ENCODE measurements at regions not wholly inside any gene's neighbourhood (a gene's known extent, or its start where the extent isn't known, plus 50 kb on each side); places are given as distances from the start of the nearest gene placed in this dataset.

- Histone ChIP-seq H2AFZ (ENCODE audit: low read length) (no peak overlapping the region), H3K9me2 (replicated peaks; ENCODE audit: insufficient read depth, low read length) (no peaks in the 10 kb centered on the region), H3K27ac (ENCODE audit: low read length) (no peak overlapping the region), H3K9me3 (ENCODE audit: low read length) (peaks cover 33% of the 10 kb centered on the region), H3K4me2 (ENCODE audit: low read depth, low read length, poor library complexity, severe bottlenecking) (no peak overlapping the region), H3K79me2 (ENCODE audit: low read length) (no peaks in the 10 kb centered on the region), H3K4me1 (ENCODE audit: low read length) (peaks cover 15% of the 10 kb centered on the region), H3K9ac (ENCODE audit: low read length) (no peak overlapping the region), H3K27me3 (ENCODE audit: low read length) (peaks cover 6% of the 10 kb centered on the region; the same call in 1 of the 2 replicates), H4K20me1 (ENCODE audit: insufficient read depth, low read depth, low read length) (no peaks in the 10 kb centered on the region), H3K36me3 (ENCODE audit: insufficient read depth, low read length) (no peaks in the 10 kb centered on the region; the same call in 1 of the 2 replicates), H3K4me3 (ENCODE audit: low read length) (no peak overlapping the region)
- peak; percentile 49 for DNase-seq
These were observed 81.7 kb downstream of the TNFAIP2 start for GRCh38 chr14:103204852-103205540.

GRCh38 chr14:103205541-103205906, 82.3 kb downstream of the TNFAIP2 start:
- Histone ChIP-seq H3K36me3 (ENCODE audit: insufficient read depth, low read length) (no peaks in the 10 kb centered on the region; the same call in 1 of the 2 replicates), H3K4me3 (ENCODE audit: low read length) (no peak overlapping the region), H3K27ac (ENCODE audit: low read length) (no peak overlapping the region), H3K9me3 (ENCODE audit: low read length) (peaks cover 33% of the 10 kb centered on the region), H2AFZ (ENCODE audit: low read length) (no peak overlapping the region), H4K20me1 (ENCODE audit: insufficient read depth, low read depth, low read length) (no peaks in the 10 kb centered on the region), H3K4me2 (ENCODE audit: low read depth, low read length, poor library complexity, severe bottlenecking) (no peak overlapping the region), H3K9ac (ENCODE audit: low read length) (no peak overlapping the region), H3K4me1 (ENCODE audit: low read length) (peaks cover 11% of the 10 kb centered on the region), H3K79me2 (ENCODE audit: low read length) (no peaks in the 10 kb centered on the region), H3K27me3 (ENCODE audit: low read length) (peaks cover 6% of the 10 kb centered on the region; the same call in 1 of the 2 replicates), H3K9me2 (replicated peaks; ENCODE audit: insufficient read depth, low read length) (no peaks in the 10 kb centered on the region)
- no peak for DNase-seq

- DNase-seq, result no peak
- H3K9me3 ChIP-seq (ENCODE audit: low read length), result peaks cover 33% of the 10 kb centered on the region
These were observed 82.8 kb downstream of the TNFAIP2 start for GRCh38 chr14:103206023-103206481.

DNA sequence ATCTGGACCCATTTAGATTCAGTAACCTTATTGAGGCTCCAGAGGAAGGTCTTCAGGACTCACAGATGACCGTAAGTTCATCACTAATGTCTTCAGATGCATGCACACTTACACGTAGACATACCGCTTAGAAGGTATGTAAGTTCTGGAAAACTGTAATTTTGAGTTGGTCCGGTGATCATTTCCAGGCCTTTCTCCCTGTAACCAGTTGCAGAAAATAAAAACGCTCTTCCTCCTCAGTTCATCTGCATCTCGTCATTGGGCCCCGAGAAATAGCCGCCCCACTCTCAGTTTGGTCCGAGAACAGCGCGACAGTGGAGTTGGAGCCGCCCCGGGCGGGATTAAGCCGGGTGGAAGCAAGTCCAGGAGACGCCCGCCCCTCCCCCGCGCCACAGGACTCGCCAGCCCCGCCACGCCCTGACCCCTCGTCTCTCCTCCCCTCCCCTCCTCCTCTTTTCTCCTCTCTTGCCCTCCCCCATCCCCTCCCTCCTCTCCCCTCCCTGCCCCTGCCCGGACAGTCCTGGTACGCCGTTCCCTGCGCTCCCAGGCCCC, 83.7 kb downstream of the TNFAIP2 start:
- Histone ChIP-seq H3K4me3 (ENCODE audit: low read length) (no peak overlapping the region), H3K9ac (ENCODE audit: low read length) (no peak overlapping the region), H3K79me2 (ENCODE audit: low read length) (no peaks in the 10 kb centered on the region), H4K20me1 (ENCODE audit: insufficient read depth, low read depth, low read length) (no peaks in the 10 kb centered on the region), H2AFZ (ENCODE audit: low read length) (no peak overlapping the region), H3K9me3 (ENCODE audit: low read length) (peaks cover 28% of the 10 kb centered on the region), H3K27ac (ENCODE audit: low read length) (no peak overlapping the region), H3K27me3 (ENCODE audit: low read length) (peaks cover 2% of the 10 kb centered on the region; the same call in 1 of the 2 replicates), H3K4me2 (ENCODE audit: low read depth, low read length, poor library complexity, severe bottlenecking) (no peak overlapping the region), H3K4me1 (ENCODE audit: low read length) (peaks cover under 1% of the 10 kb centered on the region), H3K9me2 (replicated peaks; ENCODE audit: insufficient read depth, low read length) (no peaks in the 10 kb centered on the region), H3K36me3 (ENCODE audit: insufficient read depth, low read length) (no peaks in the 10 kb centered on the region; the same call in 1 of the 2 replicates)
- no peak for DNase-seq

More at GRCh38 chr14:103206023-103206481, 82.8 kb downstream of the TNFAIP2 start:
- H3K79me2 ChIP-seq (ENCODE audit: low read length), result no peaks in the 10 kb centered on the region
- H4K20me1 ChIP-seq (ENCODE audit: insufficient read depth, low read depth, low read length), result no peaks in the 10 kb centered on the region
- H3K4me2 ChIP-seq (ENCODE audit: low read depth, low read length, poor library complexity, severe bottlenecking), result no peak overlapping the region
- peaks cover 6% of the 10 kb centered on the region; the same call in 1 of the 2 replicates for H3K27me3 ChIP-seq (ENCODE audit: low read length)
- no peak overlapping the region for H3K9ac ChIP-seq (ENCODE audit: low read length)
- H3K4me1 ChIP-seq (ENCODE audit: low read length), result peaks cover 9% of the 10 kb centered on the region
- no peak overlapping the region for H3K27ac ChIP-seq (ENCODE audit: low read length)
- H3K4me3 ChIP-seq (ENCODE audit: low read length), result no peak overlapping the region
- no peak overlapping the region for H2AFZ ChIP-seq (ENCODE audit: low read length)
- no peaks in the 10 kb centered on the region for H3K9me2 ChIP-seq (replicated peaks; ENCODE audit: insufficient read depth, low read length)
- no peaks in the 10 kb centered on the region; the same call in 1 of the 2 replicates for H3K36me3 ChIP-seq (ENCODE audit: insufficient read depth, low read length)

- Histone ChIP-seq H3K9ac (ENCODE audit: low read length) (no peak overlapping the region), H2AFZ (ENCODE audit: low read length) (no peak overlapping the region), H3K27ac (ENCODE audit: low read length) (no peak overlapping the region), H3K4me3 (ENCODE audit: low read length) (no peak overlapping the region), H3K36me3 (ENCODE audit: insufficient read depth, low read length) (no peaks in the 10 kb centered on the region; the same call in 1 of the 2 replicates), H3K27me3 (ENCODE audit: low read length) (peaks cover 2% of the 10 kb centered on the region; the same call in 1 of the 2 replicates), H3K9me3 (ENCODE audit: low read length) (peaks cover 27% of the 10 kb centered on the region), H3K4me2 (ENCODE audit: low read depth, low read length, poor library complexity, severe bottlenecking) (no peak overlapping the region), H3K79me2 (ENCODE audit: low read length) (no peaks in the 10 kb centered on the region), H4K20me1 (ENCODE audit: insufficient read depth, low read depth, low read length) (no peaks in the 10 kb centered on the region), H3K4me1 (ENCODE audit: low read length) (no peaks in the 10 kb centered on the region), H3K9me2 (replicated peaks; ENCODE audit: insufficient read depth, low read length) (no peaks in the 10 kb centered on the region)
- no peak for DNase-seq
These were observed 84.3 kb downstream of the TNFAIP2 start for GRCh38 chr14:103207388-103208072.

DNA sequence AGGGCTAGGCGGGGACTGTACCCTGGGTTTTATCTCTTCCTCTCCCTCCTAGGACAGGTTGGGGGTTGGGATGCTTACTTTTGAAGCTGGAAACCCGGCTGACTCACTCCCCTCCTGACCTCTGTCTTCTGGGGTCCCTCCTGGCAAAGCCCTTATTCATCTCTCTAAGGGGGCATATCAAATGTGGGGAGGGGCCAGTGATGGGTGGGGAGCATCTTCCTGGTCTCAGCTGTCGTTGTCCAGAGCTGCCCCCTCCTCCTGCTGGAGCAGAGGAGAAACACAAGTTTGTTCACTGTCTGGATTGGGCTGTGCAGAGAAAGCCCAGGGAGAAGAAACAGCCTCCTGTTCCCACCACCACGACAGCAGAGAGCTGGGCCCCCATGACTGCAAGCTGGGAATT, 85.8 kb downstream of the TNFAIP2 start:
- Histone ChIP-seq H3K27me3 (ENCODE audit: low read length) (0 out of 2 replicates have a peak, but pooled peaks cover 2% of the 10 kb centered on the region), H4K20me1 (ENCODE audit: insufficient read depth, low read depth, low read length) (no peaks in the 10 kb centered on the region), H3K36me3 (ENCODE audit: insufficient read depth, low read length) (no peaks in the 10 kb centered on the region; the same call in 1 of the 2 replicates), H3K4me2 (ENCODE audit: low read depth, low read length, poor library complexity, severe bottlenecking) (no peak overlapping the region), H3K4me3 (ENCODE audit: low read length) (no peak overlapping the region), H2AFZ (ENCODE audit: low read length) (no peak overlapping the region), H3K9me3 (ENCODE audit: low read length) (peaks cover 21% of the 10 kb centered on the region), H3K79me2 (ENCODE audit: low read length) (no peaks in the 10 kb centered on the region), H3K4me1 (ENCODE audit: low read length) (no peaks in the 10 kb centered on the region), H3K9ac (ENCODE audit: low read length) (no peak overlapping the region), H3K27ac (ENCODE audit: low read length) (no peak overlapping the region), H3K9me2 (replicated peaks; ENCODE audit: insufficient read depth, low read length) (no peaks in the 10 kb centered on the region)
- DNase-seq, result no peak

DNA sequence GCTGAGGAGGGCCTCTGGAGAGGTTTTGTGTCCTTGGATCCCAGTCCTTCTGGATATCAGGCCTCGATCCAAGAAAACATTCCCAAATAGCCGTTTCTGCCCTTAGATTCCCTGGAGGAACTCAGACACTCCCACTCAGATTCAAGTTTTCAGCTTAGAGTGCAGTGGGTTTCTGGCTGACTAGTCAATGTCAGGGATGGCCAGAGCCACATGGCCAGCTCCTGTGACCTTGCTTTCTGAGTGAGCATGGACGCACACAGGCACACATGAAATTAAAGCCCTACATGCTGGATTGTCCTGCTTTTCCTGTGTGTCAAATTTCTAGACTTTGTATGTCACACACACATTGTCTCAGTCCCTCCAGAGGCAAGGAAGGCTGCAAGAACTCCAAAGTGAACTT, 86.2 kb downstream of the TNFAIP2 start:
- H3K4me2 ChIP-seq (ENCODE audit: low read depth, low read length, poor library complexity, severe bottlenecking), result no peak overlapping the region
- no peak overlapping the region for H2AFZ ChIP-seq (ENCODE audit: low read length)
- DNase-seq, result no peak

DNA sequence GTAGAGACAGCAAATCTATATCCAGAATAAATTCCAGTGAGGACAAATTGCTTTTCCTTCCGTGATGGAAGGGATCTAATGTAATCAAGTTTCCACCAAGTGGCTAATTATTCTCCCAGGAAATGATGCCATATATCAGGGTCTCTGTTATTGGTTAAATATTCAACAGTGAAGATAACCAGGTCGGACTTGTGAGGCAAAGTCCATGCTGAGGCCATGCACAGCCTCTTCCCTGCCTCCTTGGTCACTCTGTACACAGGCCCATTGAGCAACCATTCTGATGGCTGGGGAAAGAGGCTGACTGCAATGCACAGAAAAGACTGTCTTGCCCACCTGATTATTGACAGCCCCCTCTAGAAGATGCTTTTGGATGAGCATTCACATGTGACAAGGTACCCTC, 90.1 kb downstream of the TNFAIP2 start:
- H2AFZ ChIP-seq (ENCODE audit: low read length), result no peak overlapping the region
- no peak overlapping the region for H3K4me3 ChIP-seq (ENCODE audit: low read length)
- H3K27me3 ChIP-seq (ENCODE audit: low read length), result no peaks in the 10 kb centered on the region
- no peaks in the 10 kb centered on the region for H3K9me3 ChIP-seq (ENCODE audit: low read length)
- H3K4me1 ChIP-seq (ENCODE audit: low read length), result no peaks in the 10 kb centered on the region
- H3K4me2 ChIP-seq (ENCODE audit: low read depth, low read length, poor library complexity, severe bottlenecking), result no peak overlapping the region
- no peaks in the 10 kb centered on the region for H3K79me2 ChIP-seq (ENCODE audit: low read length)
- no peak overlapping the region for H3K9ac ChIP-seq (ENCODE audit: low read length)
- no peak for DNase-seq
- no peaks in the 10 kb centered on the region for H4K20me1 ChIP-seq (ENCODE audit: insufficient read depth, low read depth, low read length)
- H3K9me2 ChIP-seq (replicated peaks; ENCODE audit: insufficient read depth, low read length), result no peaks in the 10 kb centered on the region
- no peak overlapping the region for H3K27ac ChIP-seq (ENCODE audit: low read length)
- H3K36me3 ChIP-seq (ENCODE audit: insufficient read depth, low read length), result no peaks in the 10 kb centered on the region

More for the DNA sequence above, 86.2 kb downstream of the TNFAIP2 start:
- Histone ChIP-seq H3K4me1 (ENCODE audit: low read length) (no peaks in the 10 kb centered on the region), H3K9me3 (ENCODE audit: low read length) (peaks cover 17% of the 10 kb centered on the region), H3K4me3 (ENCODE audit: low read length) (no peak overlapping the region), H4K20me1 (ENCODE audit: insufficient read depth, low read depth, low read length) (no peaks in the 10 kb centered on the region), H3K9ac (ENCODE audit: low read length) (no peak overlapping the region), H3K27ac (ENCODE audit: low read length) (no peak overlapping the region), H3K79me2 (ENCODE audit: low read length) (no peaks in the 10 kb centered on the region), H3K9me2 (replicated peaks; ENCODE audit: insufficient read depth, low read length) (no peaks in the 10 kb centered on the region), H3K27me3 (ENCODE audit: low read length) (0 out of 2 replicates have a peak, but pooled peaks cover 2% of the 10 kb centered on the region), H3K36me3 (ENCODE audit: insufficient read depth, low read length) (no peaks in the 10 kb centered on the region; the same call in 1 of the 2 replicates)
